ENCODE measurements at regions not wholly inside any gene's neighbourhood (a gene's known extent, or its start where the extent isn't known, plus 50 kb on each side); places are given as distances from the start of the nearest gene placed in this dataset.

DNA sequence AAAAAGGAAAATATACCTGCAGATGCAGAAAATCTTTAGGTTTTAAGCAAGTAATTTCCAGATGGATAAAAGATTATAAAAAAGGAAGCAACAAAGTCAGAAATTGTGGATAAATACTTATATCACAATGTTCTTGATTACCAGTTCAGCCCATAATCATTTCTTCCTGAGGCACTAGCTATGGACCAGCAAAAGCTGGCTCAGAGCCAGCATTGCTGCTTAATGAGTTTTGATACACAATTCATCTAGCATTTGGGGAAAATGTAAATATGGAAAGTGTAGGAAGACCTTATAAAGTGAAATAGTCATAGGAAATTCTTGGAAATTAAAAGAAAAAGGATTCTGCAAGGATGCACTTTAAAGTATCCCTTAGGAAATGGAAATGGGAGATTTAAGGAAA, 168.3 kb upstream of the GBE1 start:
- TF ChIP-seq, protein P1, sequence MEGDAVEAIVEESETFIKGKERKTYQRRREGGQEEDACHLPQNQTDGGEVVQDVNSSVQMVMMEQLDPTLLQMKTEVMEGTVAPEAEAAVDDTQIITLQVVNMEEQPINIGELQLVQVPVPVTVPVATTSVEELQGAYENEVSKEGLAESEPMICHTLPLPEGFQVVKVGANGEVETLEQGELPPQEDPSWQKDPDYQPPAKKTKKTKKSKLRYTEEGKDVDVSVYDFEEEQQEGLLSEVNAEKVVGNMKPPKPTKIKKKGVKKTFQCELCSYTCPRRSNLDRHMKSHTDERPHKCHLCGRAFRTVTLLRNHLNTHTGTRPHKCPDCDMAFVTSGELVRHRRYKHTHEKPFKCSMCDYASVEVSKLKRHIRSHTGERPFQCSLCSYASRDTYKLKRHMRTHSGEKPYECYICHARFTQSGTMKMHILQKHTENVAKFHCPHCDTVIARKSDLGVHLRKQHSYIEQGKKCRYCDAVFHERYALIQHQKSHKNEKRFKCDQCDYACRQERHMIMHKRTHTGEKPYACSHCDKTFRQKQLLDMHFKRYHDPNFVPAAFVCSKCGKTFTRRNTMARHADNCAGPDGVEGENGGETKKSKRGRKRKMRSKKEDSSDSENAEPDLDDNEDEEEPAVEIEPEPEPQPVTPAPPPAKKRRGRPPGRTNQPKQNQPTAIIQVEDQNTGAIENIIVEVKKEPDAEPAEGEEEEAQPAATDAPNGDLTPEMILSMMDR (IDR thresholded peaks at IDR 0.05): no peak
- no peak for TF ChIP-seq POLR2AphosphoS5 (IDR thresholded peaks at IDR 0.05)
- TF ChIP-seq POLR2A (IDR thresholded peaks at IDR 0.05): no peak

Data from upper lobe of left lung (tissue), 4 donors.